Uterus (tissue), 2 donors: ENCODE measurements at regions not wholly inside any gene's neighbourhood (a gene's known extent, or its start where the extent isn't known, plus 50 kb on each side); places are given as distances from the start of the nearest gene placed in this dataset.

Experiments
- POLR2A ChIP-seq, 2 donors: fragments of 450-650 bp; IDR thresholded peaks; one replicate each; pipeline ENCODE4 v1.6.1; 2016; ENCODE audit warnings: antibody characterized with exemption in 2 of 2, mild to moderate bottlenecking in 1 of 2, moderate library complexity in 1 of 2
- TF ChIP-seq, protein P1 (sequence below), 4 experiments: fragments of 200-600 bp in 2 of 4; fragments of 450-650 bp in 2 of 4; sonication (generic) in 2 of 4; IDR thresholded peaks; one replicate each; pipeline ENCODE4 v1.5.1; 2016 to 2019; ENCODE audit warnings: antibody characterized with exemption in 4 of 4, mild to moderate bottlenecking in 2 of 4, moderate library complexity in 1 of 4

DNA sequence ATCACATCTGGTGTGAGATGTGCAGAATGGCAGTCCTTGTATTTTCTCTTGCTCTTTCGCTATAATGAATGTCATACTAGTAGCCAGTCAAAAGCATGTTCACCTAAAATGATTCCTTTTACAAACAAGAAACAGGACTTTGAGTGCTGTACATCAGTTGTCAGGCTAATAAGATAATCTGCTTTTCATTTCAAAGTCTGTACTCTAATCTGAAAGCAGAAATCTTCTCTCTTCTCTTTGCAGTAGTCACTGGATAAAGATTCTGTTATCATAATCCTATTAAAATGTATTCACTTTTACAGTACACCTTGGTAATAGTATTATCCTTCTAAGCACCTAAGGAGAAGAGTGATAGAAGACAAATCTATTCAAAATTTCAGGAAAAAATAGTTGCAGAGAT, 300.1 kb downstream of the MFSD1 start:
- TF ChIP-seq, protein P1, sequence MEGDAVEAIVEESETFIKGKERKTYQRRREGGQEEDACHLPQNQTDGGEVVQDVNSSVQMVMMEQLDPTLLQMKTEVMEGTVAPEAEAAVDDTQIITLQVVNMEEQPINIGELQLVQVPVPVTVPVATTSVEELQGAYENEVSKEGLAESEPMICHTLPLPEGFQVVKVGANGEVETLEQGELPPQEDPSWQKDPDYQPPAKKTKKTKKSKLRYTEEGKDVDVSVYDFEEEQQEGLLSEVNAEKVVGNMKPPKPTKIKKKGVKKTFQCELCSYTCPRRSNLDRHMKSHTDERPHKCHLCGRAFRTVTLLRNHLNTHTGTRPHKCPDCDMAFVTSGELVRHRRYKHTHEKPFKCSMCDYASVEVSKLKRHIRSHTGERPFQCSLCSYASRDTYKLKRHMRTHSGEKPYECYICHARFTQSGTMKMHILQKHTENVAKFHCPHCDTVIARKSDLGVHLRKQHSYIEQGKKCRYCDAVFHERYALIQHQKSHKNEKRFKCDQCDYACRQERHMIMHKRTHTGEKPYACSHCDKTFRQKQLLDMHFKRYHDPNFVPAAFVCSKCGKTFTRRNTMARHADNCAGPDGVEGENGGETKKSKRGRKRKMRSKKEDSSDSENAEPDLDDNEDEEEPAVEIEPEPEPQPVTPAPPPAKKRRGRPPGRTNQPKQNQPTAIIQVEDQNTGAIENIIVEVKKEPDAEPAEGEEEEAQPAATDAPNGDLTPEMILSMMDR (IDR thresholded peaks at IDR 0.05), result no peak
- TF ChIP-seq POLR2A (IDR thresholded peaks at IDR 0.05), result no peak
